DND-41 (cell line): ENCODE measurements at regions not wholly inside any gene's neighbourhood (a gene's known extent, or its start where the extent isn't known, plus 50 kb on each side); places are given as distances from the start of the nearest gene placed in this dataset.

Source experiments
- ATAC-seq: fragments of 200-7000 bp; cut with Tn5 transposase; 3 replicates; pipeline ENCODE4 v1.9.1; 2021; ENCODE audit warnings: low read depth; ENCODE audit not compliant: insufficient read depth
- DNase-seq: peaks from one replicate; pipeline ENCODE4 v3.0.0-alpha.2; 2020
- H2AFZ ChIP-seq: 2 replicates; pipeline ENCODE4 v1.6.0; 2012; ENCODE audit warnings: low read depth, low read length
- H3K27ac ChIP-seq: 2 replicates; pipeline ENCODE4 v1.5.1; 2012; ENCODE audit warnings: low read length, inconsistent platforms
- H3K27me3 ChIP-seq: fragments of 200-600 bp; sonication (generic); 2 replicates; pipeline ENCODE4 v1.6.0; 2012; ENCODE audit warnings: low read length, mild to moderate bottlenecking, inconsistent platforms; ENCODE audit not compliant: insufficient read depth, poor library complexity
- H3K36me3 ChIP-seq: 2 replicates; pipeline ENCODE4 v1.5.1; 2012; ENCODE audit warnings: low read length, inconsistent platforms; ENCODE audit not compliant: insufficient read depth
- H3K4me1 ChIP-seq: 2 replicates; pipeline ENCODE4 v1.5.1; 2012; ENCODE audit warnings: mild to moderate bottlenecking, low read length; ENCODE audit not compliant: insufficient read depth
- H3K4me2 ChIP-seq: 2 replicates; pipeline ENCODE4 v1.6.0; 2012; ENCODE audit warnings: mild to moderate bottlenecking, moderate library complexity, low read length, inconsistent platforms; ENCODE audit not compliant: insufficient read depth
- H3K4me3 ChIP-seq, 2 experiments: fragments of 200-600 bp in 1 of 2; shearing (Covaris generic) in 1 of 2; 2 replicates each; pipeline ENCODE4 v1.5.1; 2012 to 2016; ENCODE audit warnings: inconsistent platforms in 2 of 2, low read length in 2 of 2, mild to moderate bottlenecking in 2 of 2, low read depth in 1 of 2, moderate library complexity in 1 of 2
- H3K79me2 ChIP-seq: 2 replicates; pipeline ENCODE4 v1.6.0; 2012; ENCODE audit warnings: low read length, inconsistent platforms; ENCODE audit not compliant: insufficient read depth
- H3K9ac ChIP-seq: 2 replicates; pipeline ENCODE4 v1.6.0; 2012; ENCODE audit warnings: low read depth, mild to moderate bottlenecking, inconsistent platforms, low read length, moderate library complexity
- H3K9me3 ChIP-seq: 2 replicates; pipeline ENCODE4 v1.5.1; 2012; ENCODE audit warnings: low read length, moderate library complexity, mild to moderate bottlenecking, inconsistent platforms; ENCODE audit not compliant: insufficient read depth, severe bottlenecking
- H4K20me1 ChIP-seq: 2 replicates; pipeline ENCODE4 v1.6.0; 2012; ENCODE audit warnings: low read length; ENCODE audit not compliant: insufficient read depth
- EZH2 ChIP-seq: IDR thresholded peaks from 3 replicates; pipeline ENCODE4 v1.6.1; 2012; ENCODE audit warnings: borderline replicate concordance, low read depth, mild to moderate bottlenecking, moderate library complexity, low read length, inconsistent platforms; ENCODE audit not compliant: severe bottlenecking
- TF ChIP-seq, protein P1 (sequence below): IDR thresholded peaks from 2 replicates; pipeline ENCODE4 v1.5.1; 2012; ENCODE audit warnings: borderline replicate concordance, low read length, moderate library complexity, mild to moderate bottlenecking; ENCODE audit not compliant: poor library complexity, severe bottlenecking; ENCODE audit errors: extremely low read depth

DNA sequence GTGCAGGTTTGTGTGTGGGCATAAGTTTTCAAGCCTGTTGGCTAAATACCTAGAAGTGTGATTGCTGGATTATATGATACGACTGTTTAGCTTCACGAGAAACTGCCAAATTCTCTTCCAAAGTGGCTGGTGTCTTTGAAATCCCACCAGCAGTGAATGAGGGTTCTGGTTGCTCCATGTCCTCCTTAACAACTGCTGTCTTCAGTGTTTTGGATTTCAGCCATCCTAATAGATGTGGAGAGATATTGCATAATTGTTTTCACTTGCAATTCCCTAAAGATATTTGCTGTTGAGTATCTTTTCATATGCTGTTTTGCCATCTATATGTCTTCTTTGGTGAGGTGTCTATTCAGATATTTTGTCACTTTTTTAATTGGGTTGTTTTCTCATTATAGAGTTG, 390.5 kb downstream of the ZNF536 start:
- no peaks in the 10 kb centered on the region for H3K36me3 ChIP-seq

GRCh38 chr19:30760014-30760413, 387.8 kb downstream of the ZNF536 start:
- H3K4me1 ChIP-seq, result no peaks in the 10 kb centered on the region
- TF ChIP-seq, protein P1, sequence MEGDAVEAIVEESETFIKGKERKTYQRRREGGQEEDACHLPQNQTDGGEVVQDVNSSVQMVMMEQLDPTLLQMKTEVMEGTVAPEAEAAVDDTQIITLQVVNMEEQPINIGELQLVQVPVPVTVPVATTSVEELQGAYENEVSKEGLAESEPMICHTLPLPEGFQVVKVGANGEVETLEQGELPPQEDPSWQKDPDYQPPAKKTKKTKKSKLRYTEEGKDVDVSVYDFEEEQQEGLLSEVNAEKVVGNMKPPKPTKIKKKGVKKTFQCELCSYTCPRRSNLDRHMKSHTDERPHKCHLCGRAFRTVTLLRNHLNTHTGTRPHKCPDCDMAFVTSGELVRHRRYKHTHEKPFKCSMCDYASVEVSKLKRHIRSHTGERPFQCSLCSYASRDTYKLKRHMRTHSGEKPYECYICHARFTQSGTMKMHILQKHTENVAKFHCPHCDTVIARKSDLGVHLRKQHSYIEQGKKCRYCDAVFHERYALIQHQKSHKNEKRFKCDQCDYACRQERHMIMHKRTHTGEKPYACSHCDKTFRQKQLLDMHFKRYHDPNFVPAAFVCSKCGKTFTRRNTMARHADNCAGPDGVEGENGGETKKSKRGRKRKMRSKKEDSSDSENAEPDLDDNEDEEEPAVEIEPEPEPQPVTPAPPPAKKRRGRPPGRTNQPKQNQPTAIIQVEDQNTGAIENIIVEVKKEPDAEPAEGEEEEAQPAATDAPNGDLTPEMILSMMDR, result no peak
- TF ChIP-seq EZH2, result no peak
- H3K27me3 ChIP-seq, result no peaks in the 10 kb centered on the region
- H3K4me2 ChIP-seq, result no peak overlapping the region
- no peaks in the 10 kb centered on the region for H3K36me3 ChIP-seq
- ATAC-seq (no peak), DNase-seq (no peak)
- no peak overlapping the region for H3K4me3 ChIP-seq
- H3K27ac ChIP-seq, result no peak overlapping the region
- no peak overlapping the region for H3K9ac ChIP-seq
- no peaks in the 10 kb centered on the region for H3K9me3 ChIP-seq
- H2AFZ ChIP-seq, result no peak overlapping the region
- H4K20me1 ChIP-seq, result no peaks in the 10 kb centered on the region
- no peaks in the 10 kb centered on the region for H3K79me2 ChIP-seq

More for the DNA sequence above, 390.5 kb downstream of the ZNF536 start:
- Histone ChIP-seq H3K9ac (no peak overlapping the region), H3K9me3 (no peaks in the 10 kb centered on the region), H2AFZ (no peak overlapping the region), H3K27me3 (no peaks in the 10 kb centered on the region), H3K4me1 (no peaks in the 10 kb centered on the region), H3K79me2 (no peaks in the 10 kb centered on the region), H3K27ac (no peak overlapping the region), H3K4me2 (no peak overlapping the region), H3K4me3 (no peak overlapping the region), H4K20me1 (no peaks in the 10 kb centered on the region)
- TF ChIP-seq EZH2, result no peak
- TF ChIP-seq, protein P1, result no peak
- ATAC-seq (no peak), DNase-seq (no peak)

DNA sequence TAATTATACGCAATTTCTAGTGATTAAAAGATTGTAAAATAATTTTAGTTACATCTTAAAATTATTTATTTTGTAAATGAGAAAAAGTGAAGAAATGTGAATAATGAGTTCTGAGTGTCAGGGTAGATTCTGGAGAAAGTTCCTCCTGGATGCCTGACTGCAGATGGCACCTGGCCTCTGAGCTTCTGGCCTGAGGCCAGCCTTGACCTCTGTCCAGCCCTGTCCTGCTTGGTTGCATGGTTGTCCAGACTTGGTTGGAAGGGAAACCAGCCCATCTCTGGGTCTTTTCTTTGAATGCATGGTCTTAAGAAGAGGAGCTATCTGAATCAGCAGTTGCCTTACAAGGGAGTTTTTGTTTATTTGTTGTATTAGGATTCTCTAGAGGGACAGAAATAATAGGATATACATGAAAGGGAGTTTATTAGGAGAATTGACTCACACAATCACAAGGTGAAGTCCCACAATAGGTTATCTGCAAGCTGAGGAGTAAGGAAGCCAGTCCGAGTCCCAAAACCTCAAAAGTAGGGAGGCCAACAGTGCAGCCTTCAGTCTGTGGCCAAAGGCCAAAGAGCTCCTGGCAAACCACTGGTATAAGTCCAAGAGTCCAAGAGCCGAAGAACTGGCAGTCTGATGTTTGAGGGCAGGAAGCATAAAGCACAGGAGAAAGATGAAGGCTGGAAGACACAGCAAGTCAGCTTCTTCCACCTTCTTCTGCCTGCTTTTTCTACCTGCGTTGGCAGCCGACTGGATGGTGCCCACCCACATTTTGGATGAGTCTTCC, 385.8 kb downstream of the ZNF536 start:
- H3K4me1 ChIP-seq, result no peaks in the 10 kb centered on the region
- no peak overlapping the region for H3K27ac ChIP-seq
- no peak overlapping the region for H2AFZ ChIP-seq
- no peaks in the 10 kb centered on the region for H3K27me3 ChIP-seq
- no peak overlapping the region for H3K9ac ChIP-seq
- H3K79me2 ChIP-seq, result no peaks in the 10 kb centered on the region
- H4K20me1 ChIP-seq, result no peaks in the 10 kb centered on the region
- H3K4me2 ChIP-seq, result no peak overlapping the region
- TF ChIP-seq, protein P1, result no peak
- TF ChIP-seq EZH2, result no peak
- DNase-seq (no peak), ATAC-seq (no peak)
- no peaks in the 10 kb centered on the region for H3K36me3 ChIP-seq
- H3K4me3 ChIP-seq, result no peak overlapping the region
- H3K9me3 ChIP-seq, result no peaks in the 10 kb centered on the region
